ENCODE measurements at regions not wholly inside any gene's neighbourhood (a gene's known extent, or its start where the extent isn't known, plus 50 kb on each side); places are given as distances from the start of the nearest gene placed in this dataset.

DNA sequence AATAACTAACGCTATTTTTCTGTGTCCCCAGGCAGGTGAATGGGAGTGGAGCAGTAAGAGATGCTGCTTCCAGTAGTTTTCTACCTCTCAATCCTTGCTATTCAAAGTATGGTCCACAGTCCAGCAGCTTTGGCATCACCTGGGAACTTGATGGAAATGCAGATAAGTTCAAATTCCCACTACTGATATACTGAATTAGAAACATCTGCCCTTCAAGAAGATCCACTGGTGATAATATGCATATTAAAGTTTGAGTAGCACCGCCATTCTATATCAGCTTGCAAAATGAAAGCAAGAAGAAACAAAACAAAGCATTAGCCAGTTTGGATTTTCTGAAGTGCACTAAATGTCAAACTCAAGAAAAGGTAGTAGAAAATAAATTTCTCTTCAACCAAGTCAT is 906.2 kb upstream of the PCDH20 start:
- ATAC-seq: no peak
- TF ChIP-seq, protein P1, sequence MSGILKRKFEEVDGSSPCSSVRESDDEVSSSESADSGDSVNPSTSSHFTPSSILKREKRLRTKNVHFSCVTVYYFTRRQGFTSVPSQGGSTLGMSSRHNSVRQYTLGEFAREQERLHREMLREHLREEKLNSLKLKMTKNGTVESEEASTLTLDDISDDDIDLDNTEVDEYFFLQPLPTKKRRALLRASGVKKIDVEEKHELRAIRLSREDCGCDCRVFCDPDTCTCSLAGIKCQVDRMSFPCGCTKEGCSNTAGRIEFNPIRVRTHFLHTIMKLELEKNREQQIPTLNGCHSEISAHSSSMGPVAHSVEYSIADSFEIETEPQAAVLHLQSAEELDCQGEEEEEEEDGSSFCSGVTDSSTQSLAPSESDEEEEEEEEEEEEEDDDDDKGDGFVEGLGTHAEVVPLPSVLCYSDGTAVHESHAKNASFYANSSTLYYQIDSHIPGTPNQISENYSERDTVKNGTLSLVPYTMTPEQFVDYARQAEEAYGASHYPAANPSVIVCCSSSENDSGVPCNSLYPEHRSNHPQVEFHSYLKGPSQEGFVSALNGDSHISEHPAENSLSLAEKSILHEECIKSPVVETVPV (CRISPR knock-in tag; IDR thresholded peaks at IDR 0.05): no peak
- no peak for TF ChIP-seq RARB (CRISPR knock-in tag; IDR thresholded peaks at IDR 0.05)
- TF ChIP-seq, protein P2, sequence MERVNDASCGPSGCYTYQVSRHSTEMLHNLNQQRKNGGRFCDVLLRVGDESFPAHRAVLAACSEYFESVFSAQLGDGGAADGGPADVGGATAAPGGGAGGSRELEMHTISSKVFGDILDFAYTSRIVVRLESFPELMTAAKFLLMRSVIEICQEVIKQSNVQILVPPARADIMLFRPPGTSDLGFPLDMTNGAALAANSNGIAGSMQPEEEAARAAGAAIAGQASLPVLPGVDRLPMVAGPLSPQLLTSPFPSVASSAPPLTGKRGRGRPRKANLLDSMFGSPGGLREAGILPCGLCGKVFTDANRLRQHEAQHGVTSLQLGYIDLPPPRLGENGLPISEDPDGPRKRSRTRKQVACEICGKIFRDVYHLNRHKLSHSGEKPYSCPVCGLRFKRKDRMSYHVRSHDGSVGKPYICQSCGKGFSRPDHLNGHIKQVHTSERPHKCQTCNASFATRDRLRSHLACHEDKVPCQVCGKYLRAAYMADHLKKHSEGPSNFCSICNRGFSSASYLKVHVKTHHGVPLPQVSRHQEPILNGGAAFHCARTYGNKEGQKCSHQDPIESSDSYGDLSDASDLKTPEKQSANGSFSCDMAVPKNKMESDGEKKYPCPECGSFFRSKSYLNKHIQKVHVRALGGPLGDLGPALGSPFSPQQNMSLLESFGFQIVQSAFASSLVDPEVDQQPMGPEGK (CRISPR knock-in tag; IDR thresholded peaks at IDR 0.05; ENCODE audit: borderline replicate concordance): no peak
- TF ChIP-seq OSR1 (CRISPR knock-in tag; IDR thresholded peaks at IDR 0.05): no peak

DNA sequence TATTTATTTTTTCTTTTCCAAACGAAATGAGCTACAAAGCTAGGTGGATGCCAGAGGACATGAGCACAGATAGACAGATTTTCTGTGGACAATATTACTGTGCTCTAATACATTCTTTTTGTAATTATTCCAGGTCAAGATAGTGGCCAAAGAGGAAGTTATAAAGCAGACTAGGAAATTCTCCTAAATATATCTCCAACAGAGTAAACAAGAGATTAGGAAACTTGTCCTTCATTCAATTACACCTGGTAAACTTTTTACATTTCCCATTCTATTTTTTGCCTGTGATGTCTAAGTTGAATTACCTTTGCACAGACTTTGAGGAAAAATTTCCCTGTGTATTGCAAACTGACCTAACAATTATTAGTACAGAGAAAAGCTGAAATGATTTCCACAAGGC is 905.5 kb upstream of the PCDH20 start:
- no peak for ATAC-seq
- TF ChIP-seq TCF4 (CRISPR knock-in tag; IDR thresholded peaks at IDR 0.05; ENCODE audit: borderline replicate concordance) (no peak), SNAI2 (CRISPR knock-in tag; IDR thresholded peaks at IDR 0.05) (no peak), ARNTL (CRISPR knock-in tag; IDR thresholded peaks at IDR 0.05; ENCODE audit: borderline replicate concordance, low read depth) (no peak), ZFP30 (CRISPR knock-in tag; IDR thresholded peaks at IDR 0.05) (no peak)
- TF ChIP-seq, protein P3, sequence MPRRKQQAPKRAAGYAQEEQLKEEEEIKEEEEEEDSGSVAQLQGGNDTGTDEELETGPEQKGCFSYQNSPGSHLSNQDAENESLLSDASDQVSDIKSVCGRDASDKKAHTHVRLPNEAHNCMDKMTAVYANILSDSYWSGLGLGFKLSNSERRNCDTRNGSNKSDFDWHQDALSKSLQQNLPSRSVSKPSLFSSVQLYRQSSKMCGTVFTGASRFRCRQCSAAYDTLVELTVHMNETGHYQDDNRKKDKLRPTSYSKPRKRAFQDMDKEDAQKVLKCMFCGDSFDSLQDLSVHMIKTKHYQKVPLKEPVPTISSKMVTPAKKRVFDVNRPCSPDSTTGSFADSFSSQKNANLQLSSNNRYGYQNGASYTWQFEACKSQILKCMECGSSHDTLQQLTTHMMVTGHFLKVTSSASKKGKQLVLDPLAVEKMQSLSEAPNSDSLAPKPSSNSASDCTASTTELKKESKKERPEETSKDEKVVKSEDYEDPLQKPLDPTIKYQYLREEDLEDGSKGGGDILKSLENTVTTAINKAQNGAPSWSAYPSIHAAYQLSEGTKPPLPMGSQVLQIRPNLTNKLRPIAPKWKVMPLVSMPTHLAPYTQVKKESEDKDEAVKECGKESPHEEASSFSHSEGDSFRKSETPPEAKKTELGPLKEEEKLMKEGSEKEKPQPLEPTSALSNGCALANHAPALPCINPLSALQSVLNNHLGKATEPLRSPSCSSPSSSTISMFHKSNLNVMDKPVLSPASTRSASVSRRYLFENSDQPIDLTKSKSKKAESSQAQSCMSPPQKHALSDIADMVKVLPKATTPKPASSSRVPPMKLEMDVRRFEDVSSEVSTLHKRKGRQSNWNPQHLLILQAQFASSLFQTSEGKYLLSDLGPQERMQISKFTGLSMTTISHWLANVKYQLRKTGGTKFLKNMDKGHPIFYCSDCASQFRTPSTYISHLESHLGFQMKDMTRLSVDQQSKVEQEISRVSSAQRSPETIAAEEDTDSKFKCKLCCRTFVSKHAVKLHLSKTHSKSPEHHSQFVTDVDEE (CRISPR knock-in tag; IDR thresholded peaks at IDR 0.05): no peak

DNA sequence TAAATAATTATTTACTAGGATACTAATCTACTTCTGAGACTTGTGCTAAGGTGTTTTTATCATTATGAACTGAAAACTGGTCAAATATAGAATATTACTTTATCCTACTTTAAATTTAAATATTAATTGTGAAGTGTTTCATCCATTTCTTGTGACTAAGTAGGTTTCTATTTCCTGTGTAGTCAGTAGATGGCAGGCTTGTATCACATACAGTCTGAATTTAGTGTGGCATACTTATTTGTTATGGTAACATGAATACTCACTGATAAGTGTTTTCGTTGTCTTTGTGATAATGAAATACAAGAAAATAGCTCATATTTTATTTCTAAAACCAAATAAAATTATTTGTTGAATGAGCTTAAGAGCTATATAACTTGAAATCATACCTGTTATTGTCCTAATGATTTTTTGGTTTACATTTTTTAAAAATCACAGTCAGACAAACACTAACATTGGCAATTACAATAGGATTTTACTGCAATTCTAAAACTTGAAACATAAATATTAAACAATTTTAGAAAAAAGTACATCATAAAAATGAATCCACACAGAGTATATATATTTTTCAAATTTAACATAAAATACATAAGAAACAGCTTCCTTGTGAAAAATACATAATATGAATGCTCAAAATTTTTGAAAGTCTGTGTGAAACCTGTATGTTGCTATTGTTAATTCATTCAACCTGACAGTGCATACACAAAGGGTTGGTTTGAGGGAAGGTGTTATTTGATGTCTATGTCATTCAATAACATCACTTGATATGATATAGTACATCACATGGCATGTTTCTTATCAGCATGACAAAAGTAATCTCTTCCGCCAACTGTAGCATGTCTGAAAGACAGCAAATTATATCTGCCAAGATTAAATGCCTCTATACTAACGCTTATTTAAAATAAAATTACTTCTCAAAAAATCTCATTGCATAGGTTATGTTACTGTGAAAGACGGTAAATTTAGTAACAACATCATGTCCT is 904.8 kb upstream of the PCDH20 start:
- ATAC-seq: peak; percentile 73

More for the DNA sequence above, 904.8 kb upstream of the PCDH20 start:
- no peak for TF ChIP-seq RARB (CRISPR knock-in tag; IDR thresholded peaks at IDR 0.05)
- TF ChIP-seq ZFP3 (CRISPR knock-in tag; IDR thresholded peaks at IDR 0.05): no peak
- TF ChIP-seq ZNF70 (CRISPR knock-in tag; IDR thresholded peaks at IDR 0.05): no peak
- TF ChIP-seq, protein P4, sequence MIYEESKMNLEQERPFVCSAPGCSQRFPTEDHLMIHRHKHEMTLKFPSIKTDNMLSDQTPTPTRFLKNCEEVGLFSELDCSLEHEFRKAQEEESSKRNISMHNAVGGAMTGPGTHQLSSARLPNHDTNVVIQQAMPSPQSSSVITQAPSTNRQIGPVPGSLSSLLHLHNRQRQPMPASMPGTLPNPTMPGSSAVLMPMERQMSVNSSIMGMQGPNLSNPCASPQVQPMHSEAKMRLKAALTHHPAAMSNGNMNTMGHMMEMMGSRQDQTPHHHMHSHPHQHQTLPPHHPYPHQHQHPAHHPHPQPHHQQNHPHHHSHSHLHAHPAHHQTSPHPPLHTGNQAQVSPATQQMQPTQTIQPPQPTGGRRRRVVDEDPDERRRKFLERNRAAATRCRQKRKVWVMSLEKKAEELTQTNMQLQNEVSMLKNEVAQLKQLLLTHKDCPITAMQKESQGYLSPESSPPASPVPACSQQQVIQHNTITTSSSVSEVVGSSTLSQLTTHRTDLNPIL (CRISPR knock-in tag; IDR thresholded peaks at IDR 0.05; ENCODE audit: low read depth): no peak
- TF ChIP-seq, protein P2 (CRISPR knock-in tag; IDR thresholded peaks at IDR 0.05; ENCODE audit: borderline replicate concordance): no peak
- no peak for TF ChIP-seq CSDC2 (CRISPR knock-in tag; IDR thresholded peaks at IDR 0.05)
- peak; percentile 41; the same call in 1 of the 2 replicates for TF ChIP-seq TCF4 (CRISPR knock-in tag; IDR thresholded peaks at IDR 0.05; ENCODE audit: borderline replicate concordance)
- no peak for TF ChIP-seq ZNF565 (CRISPR knock-in tag; conservative IDR thresholded peaks at IDR 0.05; ENCODE audit: low read depth)
- TF ChIP-seq SNAI2 (CRISPR knock-in tag; IDR thresholded peaks at IDR 0.05): no peak
- TF ChIP-seq, protein P3 (CRISPR knock-in tag; IDR thresholded peaks at IDR 0.05): 0 out of 2 replicates have a peak, but pooled peaks have one; percentile 23
- no peak for TF ChIP-seq ZFP30 (CRISPR knock-in tag; IDR thresholded peaks at IDR 0.05)
- TF ChIP-seq, protein P5, sequence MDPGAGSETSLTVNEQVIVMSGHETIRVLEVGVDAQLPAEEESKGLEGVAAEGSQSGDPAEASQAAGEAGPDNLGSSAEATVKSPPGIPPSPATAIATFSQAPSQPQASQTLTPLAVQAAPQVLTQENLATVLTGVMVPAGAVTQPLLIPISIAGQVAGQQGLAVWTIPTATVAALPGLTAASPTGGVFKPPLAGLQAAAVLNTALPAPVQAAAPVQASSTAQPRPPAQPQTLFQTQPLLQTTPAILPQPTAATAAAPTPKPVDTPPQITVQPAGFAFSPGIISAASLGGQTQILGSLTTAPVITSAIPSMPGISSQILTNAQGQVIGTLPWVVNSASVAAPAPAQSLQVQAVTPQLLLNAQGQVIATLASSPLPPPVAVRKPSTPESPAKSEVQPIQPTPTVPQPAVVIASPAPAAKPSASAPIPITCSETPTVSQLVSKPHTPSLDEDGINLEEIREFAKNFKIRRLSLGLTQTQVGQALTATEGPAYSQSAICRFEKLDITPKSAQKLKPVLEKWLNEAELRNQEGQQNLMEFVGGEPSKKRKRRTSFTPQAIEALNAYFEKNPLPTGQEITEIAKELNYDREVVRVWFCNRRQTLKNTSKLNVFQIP (CRISPR knock-in tag; IDR thresholded peaks at IDR 0.05; ENCODE audit: borderline replicate concordance, low read depth): no peak
- TF ChIP-seq GLIS3 (CRISPR knock-in tag; IDR thresholded peaks at IDR 0.05): no peak
- no peak for TF ChIP-seq BACH2 (CRISPR knock-in tag; IDR thresholded peaks at IDR 0.05; ENCODE audit: borderline replicate concordance)
- TF ChIP-seq, protein P1 (CRISPR knock-in tag; IDR thresholded peaks at IDR 0.05): no peak
